CD4-positive, alpha-beta T cell treated with Interleukin-1 beta for 1 hour (primary cell): ENCODE measurements at regions not wholly inside any gene's neighbourhood (a gene's known extent, or its start where the extent isn't known, plus 50 kb on each side); places are given as distances from the start of the nearest gene placed in this dataset.
"Not testable (repeated sequence)": the region's sequence is repeated elsewhere in the genome, so short reads cannot be mapped to it uniquely, and the experiment has no call there.

Experiments
- DNase-seq, 2 donors: peaks; one replicate each; pipeline ENCODE4 v3.0.0-alpha.2; 2020 to 2022

DNA sequence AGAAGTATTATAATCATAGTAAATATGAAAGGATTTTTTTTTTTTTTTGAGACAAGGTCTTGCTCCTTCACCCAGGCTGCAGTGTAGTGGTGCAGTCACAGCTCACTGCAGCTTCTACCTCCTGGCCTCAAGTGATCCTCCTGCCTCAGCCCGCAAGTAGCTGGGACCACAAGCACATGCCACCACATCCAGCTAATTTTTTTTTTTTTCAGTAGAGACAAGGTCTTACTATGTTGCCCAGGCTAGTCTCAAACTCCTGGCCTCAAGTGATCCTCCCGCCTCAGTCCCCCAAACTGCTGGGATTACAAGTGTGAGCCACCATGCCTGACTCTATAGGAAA, 86.2 kb upstream of the FOXN2 start:
- no peak for DNase-seq

DNA sequence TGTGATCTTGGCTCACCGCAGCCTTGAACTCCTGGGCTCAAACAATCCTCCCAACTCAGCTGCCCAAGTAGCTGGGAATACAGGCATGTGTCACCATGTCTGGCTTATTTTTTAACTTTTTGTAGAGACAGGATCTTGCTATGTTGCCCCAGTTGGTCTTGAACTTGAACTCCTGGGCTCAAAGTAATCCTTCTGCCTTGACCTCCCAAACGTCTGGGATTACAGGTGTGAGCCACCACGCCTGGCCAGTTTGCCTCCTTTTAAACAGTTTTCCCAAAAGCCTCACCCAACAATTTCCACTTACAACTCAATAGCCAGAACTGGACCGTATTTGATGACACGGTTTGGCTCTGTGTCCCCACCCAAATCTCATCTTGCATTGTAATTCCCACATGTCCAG, 85.4 kb upstream of the FOXN2 start:
- DNase-seq: no peak

DNA sequence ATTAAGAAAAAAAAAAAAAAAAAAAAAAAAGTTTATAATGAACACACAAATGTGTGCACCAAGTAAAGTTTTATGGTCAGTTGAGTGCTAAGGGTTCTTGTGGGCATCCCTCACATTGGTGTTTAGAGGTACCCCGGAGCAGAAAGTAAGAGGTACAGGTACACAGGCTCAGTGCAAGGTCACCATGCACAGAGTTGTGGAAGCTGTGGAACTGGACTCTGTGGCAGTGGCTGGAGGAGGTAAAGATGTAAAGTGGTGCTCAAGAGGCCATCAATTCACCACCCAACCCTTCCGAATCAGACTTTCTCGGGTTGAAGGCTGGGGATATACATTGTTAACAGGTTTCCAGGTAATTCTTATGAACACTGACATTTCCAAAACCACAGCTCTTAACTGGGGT, 83.6 kb upstream of the FOXN2 start:
- no peak for DNase-seq

DNA sequence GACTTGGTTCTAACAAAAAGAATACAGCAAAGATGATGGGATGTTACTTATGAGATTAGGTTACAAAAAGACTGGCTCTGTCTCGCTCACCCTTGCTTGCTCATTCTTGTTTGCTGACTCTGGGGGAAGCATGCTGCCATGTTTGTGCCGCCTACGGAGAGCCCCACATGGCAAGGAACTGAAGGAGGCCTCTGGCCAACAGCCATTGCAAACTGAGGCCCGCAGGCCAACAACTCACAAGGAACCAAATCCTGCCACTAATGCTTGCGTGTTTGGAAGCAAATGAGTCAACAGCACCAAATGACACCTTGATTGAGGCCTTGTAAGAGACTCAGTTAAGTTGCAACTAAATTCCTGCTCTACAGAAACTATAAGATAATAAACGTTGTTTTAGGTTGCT, 82.1 kb upstream of the FOXN2 start:
- no peak for DNase-seq

DNA sequence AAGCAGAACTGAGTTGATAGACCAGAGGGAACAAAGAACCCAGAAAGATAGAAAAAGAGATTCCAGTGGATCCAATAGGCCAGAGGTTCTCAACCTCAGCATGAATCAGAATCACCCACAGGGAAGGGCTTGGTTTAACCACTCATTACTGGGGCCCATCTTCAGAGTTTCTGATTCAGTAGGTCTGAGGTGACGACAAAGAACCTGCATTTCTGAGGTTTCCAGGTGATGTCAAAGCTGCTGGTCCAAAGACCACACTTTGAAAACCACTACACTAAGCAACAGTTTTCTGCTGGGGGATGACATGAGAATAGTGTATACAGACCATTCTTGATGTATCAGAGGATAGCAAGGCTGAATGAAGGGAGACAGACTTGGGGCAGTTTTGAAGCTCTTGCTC, 81.5 kb upstream of the FOXN2 start:
- no peak for DNase-seq

DNA sequence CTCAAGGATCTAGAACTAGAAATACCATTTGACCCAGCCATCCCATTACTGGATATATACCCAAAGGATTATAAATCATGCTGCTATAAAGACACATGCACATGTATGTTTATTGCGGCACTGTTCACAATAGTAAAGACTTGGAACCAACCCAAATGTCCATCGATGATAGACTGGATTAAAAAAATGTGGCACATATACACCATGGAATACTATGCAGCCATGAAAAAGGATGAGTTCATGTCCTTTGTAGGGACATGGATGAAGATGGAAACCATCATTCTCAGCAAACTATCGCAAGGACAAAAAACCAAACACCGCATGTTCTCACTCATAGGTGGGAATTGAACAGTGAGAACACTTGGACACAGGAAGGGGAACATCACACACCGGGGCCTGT, 80.7 kb upstream of the FOXN2 start:
- DNase-seq: not testable (repeated sequence)

DNA sequence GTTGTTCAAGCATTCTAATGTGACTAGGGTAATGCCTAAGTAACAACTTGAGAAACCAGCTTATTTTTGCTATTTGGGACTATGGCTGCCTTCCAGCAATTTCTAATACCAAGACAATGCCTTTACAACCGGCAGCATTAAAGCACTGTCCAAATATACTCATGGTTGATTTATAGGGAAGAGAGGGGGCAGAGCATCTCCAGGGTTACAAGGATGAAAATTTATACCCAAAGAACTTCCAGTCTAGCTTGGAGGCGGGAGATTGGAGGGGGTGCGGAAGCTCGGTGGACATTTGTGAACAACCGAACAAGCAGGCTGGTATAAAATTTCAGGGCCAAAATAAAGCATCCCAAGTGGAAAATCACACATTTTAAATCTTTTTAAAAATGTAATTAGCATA, 79.4 kb upstream of the FOXN2 start:
- no peak for DNase-seq

DNA sequence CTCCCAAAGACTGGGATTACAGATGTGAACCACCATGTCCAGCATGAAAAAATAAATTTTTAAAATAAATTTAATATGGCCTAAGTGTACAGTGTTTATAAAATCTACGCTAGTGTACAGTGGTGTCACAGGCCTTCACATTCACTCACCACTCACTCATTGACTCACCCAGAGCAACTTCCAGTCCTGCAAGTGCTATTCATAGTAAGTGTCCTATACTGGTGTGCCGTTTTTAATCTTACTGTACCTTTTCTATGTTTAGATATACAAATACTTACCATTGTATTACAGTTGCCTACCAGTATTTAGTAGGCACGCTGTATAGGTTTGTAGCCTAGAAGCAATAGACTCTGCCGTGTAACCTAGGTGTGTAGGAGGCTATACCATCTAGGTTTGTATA, 76.1 kb upstream of the FOXN2 start:
- no peak for DNase-seq

DNA sequence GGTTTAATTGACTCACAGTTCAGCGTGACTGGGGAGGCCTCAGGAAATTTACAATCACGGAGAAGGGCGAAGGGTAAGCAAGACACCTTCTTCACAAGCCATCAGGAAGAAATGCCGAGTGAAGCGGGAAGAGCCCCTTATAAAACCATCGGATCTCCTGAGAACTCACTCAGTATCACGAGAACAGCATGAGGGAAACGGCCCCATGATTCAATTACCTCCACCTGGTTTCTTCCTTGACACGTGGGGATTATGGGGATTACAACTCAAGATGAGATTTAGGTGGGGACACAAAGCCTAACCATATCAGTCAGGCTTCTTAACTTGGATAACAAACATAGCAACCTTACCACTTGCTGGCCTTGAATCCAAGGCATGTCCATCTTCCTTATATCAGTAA, 73.6 kb upstream of the FOXN2 start:
- DNase-seq: no peak

DNA sequence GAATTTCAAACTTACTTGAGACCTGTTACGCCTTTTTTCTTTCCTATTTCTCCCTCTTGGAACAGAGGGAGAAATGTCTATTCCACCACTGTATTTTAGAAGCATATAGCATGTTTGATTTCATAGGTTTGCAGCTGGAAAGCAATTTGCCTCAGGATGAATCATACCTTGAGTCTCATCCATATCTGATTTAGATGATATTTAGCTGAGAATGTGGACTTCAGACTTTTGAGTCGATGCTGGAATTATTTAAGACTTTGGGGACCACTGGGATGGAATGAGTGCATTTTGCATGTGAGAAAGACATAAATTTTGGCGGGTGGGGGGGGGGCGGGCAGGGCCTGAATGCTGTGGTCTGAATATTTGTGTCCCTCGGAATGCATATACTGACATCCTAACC, 67.3 kb upstream of the FOXN2 start:
- no peak for DNase-seq

DNA sequence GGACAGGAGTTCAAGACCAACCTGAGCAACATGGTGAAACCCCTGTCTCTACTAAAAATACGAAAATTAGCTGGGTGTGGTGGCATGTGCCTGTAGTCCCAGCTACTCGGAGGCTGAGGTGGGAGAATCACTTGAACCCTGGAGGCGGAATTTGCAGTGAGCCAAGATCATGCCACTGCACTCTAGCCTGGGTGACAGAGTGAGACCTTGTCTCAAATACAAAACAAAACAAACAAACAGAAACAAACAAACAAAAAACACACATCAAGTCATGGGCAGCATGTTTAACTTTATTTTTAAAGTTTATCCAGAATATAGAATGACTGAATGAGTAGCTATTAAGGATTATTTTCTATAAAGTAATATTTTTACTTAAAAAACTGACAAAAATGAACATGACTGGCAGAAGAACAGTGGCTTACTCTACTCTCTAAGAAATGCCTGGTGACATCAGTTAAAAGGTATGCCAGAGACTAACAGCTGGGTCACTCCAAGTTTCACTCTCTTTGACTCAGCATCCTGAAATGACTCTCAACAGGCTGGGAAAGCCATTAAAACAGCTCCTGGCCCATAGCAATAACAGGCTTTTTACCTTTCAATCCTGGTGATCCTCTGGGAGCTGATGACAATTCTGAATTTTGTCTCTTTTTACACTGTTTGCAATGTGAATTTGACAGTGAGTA, 66.1 kb upstream of the FOXN2 start:
- no peak for DNase-seq

DNA sequence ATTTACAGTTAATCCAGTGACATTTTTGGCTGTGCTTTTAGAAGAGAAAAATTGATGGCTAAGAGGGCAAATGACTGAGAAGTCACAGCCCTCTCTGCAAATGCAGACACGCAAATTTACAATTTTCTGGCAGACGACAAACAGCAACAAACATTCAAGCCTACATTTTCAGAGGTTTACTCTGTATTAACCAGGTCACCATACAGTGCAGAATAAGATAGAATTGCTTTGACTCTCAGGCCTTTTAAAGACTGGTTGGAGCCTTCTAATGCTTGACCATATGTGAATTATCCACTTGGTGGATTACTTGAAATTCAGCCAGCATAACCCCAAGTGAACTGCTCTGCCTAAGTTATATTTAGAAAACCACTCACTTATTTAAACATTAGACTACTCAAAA, 65.5 kb upstream of the FOXN2 start:
- DNase-seq: no peak

DNA sequence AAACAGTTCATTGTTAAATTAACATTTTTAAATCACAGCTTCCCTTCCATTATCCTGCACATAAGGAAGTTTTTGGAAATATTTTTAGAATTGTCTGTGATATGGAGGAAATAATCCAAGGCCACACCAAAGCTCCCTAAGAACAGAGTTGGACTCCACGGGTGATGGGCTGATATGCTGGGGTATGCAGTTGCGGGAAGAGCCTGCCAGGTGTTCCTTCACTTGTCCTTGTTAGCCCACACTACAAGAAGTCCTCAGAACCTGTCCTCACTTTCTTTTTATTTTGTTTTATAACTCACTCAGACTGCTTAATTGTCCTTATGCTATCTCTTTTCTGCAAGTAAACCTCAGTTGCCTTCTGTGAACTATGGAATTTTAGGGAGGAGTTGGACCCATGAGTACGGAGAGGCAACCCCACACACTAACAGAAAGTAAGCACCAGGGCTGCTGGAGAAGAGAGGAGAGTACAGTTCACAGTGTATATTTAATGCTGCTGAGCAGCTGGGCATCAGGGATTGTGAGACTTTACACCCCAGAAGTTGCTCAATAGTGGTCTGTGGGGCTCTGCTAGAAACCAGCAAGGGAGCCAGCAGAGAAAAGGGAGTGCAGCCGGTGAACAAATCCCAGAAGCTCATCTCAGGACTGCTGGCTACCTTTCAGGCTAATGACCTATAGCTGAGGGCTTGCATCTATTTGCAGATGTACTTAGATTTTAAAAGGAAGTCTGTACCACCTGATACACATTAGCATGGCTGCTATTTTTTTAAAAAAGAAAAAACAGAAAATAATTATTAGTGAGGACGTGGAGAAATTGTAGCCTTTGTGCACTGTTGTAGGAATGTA, 64.6 kb upstream of the FOXN2 start:
- no peak for DNase-seq

DNA sequence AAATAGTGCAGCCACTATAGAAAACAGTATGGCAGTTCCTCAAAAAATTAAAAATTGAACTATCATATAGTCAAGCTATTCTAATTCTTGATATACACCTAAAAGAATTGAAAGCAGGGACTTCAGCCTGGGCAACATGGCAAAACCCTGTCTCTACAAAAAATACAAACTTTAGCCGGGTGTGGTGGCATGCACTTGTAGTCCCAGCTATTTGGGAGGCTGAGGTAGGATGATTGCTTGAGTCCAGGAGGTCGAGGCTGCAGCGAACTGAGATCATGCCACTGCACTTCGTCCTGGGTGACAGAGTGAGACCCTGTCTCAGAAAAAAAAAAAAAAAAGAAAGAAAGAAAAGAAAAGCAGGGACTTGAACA, 64.0 kb upstream of the FOXN2 start:
- DNase-seq: no peak

DNA sequence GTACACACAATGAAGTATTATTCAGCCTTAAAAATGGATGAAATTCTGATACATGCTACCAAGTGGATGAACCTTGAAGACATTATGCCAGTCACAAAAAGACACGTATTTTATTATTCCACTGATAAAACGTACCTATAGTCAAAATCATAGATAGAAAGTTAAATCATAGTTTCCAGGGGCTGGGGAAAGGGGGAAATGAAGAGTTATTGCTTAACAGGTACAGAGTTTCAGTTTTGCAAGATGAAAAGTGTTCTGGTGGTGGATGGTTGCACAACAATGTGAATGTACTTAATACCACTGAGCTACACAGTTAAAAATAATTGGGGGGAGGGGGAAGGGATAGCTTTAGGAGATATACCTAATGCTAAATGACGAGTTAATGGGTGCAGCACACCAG, 63.5 kb upstream of the FOXN2 start:
- DNase-seq: no peak

DNA sequence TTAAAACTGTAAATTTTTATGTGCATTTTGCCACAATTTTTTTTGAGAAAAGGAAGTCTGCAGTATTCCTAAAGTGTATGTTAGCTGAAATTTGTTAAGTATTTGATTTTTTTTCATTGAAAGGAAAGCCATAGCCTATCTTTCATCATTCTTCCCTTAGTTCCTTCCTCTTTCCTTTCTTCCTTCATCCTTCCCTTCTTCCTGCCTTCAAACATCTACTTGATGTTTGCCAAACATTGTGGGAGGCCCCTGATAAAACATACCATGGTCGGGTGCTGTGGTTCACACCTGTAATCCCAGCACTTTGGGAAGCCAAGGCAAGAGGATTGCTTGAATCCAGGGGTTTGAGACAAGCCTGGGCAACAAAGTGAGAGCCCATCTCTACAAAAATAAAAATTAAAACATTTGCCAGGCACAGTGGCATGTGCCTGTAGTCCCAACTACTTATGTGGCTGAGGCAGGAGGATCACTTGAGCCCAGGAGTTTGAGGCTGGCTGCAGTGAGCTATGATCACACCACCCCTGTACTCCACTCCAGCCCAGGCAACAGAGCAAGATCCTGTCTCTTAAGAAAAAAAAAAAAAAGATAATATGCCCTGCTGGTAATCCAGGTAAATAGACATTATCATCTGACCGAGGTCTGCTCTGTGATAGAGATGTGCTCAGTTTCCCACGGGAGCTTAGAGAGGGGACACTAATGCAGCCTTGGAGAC, 62.9 kb upstream of the FOXN2 start:
- DNase-seq: no peak

DNA sequence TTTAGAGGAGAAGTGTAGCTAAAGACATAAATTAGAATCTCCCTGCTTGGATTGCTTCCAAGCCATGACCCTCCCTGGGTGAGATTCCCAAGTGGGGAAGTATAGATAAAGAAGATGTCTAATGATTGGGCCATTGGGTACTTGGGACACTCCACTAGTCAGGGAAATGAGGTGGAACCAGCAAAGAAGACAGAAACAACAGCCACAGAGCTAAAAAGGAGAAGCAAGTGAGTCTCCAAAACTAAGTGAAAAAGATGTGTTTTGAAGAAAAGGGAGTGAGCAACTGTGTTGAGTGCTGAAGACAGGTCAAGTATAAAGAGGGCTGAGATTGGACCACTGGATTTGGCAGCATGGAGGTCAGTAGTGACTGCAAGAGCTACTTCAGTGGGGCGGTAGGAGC, 61.2 kb upstream of the FOXN2 start:
- DNase-seq: no peak

DNA sequence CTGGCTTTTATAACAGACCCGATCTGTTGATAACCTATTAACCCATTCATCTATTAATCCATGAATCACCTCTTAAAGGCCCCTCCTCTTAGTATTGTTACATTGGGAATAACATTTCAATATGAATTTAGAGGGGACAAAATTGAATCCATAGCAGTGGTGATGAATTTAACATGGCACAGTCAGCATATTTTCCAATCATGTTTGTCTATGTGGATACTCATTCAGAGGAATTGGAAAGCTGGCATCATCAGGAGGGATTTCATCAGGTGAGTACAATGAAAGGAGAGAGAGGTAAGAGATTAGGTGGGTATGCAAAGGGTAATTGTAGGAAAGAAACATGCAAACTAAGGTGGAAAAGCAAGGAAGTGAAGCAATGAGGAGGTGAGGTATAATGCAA, 59.6 kb upstream of the FOXN2 start:
- DNase-seq: no peak

DNA sequence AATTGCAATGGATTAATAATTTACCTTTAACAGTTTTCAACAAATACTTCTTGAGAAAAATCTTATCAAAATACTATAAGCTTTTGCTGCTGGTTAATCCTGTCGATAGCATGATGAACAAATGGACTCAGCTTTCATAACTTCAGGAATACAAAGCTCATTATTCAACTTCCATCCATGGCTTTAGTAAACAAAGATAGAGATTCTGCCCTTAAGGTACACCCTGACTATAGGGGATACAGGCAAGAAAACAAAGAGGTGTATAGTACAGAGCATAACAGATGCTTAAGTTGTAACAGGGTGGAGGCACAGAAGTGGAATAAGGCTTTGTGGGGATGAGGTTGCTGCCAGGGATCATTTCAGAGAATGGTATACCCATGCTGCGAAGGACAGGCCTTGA, 57.0 kb upstream of the FOXN2 start:
- no peak for DNase-seq

DNA sequence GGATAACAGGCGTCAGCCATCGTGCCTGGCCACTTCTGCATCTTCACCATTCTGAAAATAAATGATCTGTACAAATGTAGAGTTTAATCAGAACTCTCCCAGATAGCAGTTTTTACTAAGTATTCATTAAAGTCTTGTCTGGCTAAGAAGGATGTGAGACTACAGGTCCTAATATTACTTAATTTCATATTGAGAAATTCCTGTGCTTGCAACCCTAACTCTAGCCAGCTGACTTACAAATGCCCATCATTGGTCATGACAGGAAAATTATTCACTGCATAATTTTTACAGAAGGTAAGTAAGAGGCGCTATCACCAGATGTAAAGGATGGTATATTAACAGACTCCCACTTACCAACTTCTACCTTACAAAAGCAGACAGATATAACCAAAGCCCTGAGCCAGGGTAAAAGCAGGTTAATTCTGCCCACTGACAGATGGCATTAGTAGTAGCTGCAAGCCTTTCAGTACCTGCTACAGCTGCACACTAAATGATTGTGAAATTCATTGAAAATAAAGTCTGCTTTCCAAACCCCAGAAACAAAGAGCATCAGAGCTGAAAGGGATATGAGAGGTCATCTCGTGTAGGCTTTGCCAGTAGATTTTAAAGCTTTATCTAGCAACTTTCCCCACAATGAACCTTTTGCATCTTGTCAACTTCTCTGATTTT, 55.9 kb upstream of the FOXN2 start:
- DNase-seq: no peak

DNA sequence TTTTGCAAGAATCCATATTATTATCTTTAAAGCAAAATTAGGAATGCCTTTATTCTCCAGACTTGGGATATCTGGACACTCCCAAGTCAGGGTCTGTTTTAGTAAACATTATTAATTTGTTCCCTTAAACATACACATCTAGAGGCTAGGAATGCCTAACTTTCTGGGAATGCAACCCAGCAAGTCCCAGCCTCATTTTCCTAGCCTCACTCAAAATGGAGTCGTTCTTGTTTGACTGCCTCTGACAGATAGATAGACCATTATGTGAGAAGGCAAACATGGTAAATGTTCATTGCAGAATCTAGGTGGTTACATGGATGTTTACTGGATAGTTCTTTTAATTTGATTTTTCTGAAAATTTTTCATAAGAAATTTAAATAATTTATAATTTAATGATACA, 54.7 kb upstream of the FOXN2 start:
- DNase-seq: no peak

DNA sequence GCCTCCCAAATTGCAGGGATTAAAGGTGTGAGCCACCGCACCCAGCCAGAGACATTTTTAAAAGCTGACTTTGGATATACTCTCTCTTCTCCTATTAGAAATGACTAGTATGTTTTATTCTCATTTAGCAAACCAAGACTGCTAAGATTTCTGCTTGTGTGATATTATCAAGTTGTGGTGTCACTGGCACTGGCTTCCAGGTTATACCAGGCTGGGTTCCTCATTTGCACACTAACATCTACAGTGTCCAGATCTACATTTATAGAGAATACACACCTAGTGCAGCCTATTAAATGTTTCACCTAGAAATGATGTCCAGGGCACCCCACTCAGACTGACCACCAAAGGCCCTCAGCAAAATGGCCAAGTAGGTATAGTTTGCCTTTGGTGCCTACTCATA, 49.9 kb upstream of the FOXN2 start:
- DNase-seq: no peak
